Naive thymus-derived CD4-positive, alpha-beta T cell (primary cell): ENCODE measurements at regions not wholly inside any gene's neighbourhood (a gene's known extent, or its start where the extent isn't known, plus 50 kb on each side); places are given as distances from the start of the nearest gene placed in this dataset.
A peak's percentile ranks its signal among the peaks of the same experiment; 100 is the strongest.
"Not testable (repeated sequence)": the region's sequence is repeated elsewhere in the genome, so short reads cannot be mapped to it uniquely, and the experiment has no call there.

Experiments
- ATAC-seq: fragments of 150-1000 bp; cut with Tn5 transposase; 2 replicates; pipeline ENCODE4 v1.10.0; 2021; ENCODE audit warnings: mild to moderate bottlenecking, moderate library complexity
- CTCF ChIA-PET: fragments of 350-600 bp; sonication (Branson Sonifier 250); formaldehyde crosslinking; loops from one replicate; lab custom pipeline; 2021; ENCODE audit warnings: antibody characterized with exemption; lab: Charles Lee
- POLR2A ChIA-PET: fragments of 350-600 bp; sonication (Branson Sonifier 250); formaldehyde crosslinking; loops from one replicate; lab custom pipeline; 2021; ENCODE audit warnings: antibody characterized with exemption, inconsistent platforms; lab: Charles Lee
- DNase-seq, 9 donors: peaks; one replicate each; pipeline versions ENCODE4 v3.0.0 to v3.0.0-alpha.2; 2020 to 2022; ENCODE audit warnings: mixed read lengths in 1 of 9
- H3K27ac ChIP-seq: one replicate; pipeline ENCODE4 v1.7.0; 2013; ENCODE audit warnings: mild to moderate bottlenecking, low read depth, low read length, moderate library complexity
- H3K27me3 ChIP-seq, 2 donors: one replicate each; pipeline ENCODE4 v1.7.0; 2013; ENCODE audit warnings: low read length in 2 of 2, mild to moderate bottlenecking in 2 of 2, moderate library complexity in 2 of 2; ENCODE audit not compliant: control insufficient read depth in 2 of 2, insufficient read depth in 2 of 2
- H3K36me3 ChIP-seq, 3 experiments: 1 replicate in 2 of 3; 2 replicates in 1 of 3; pipeline ENCODE4 v1.7.0; 2013; ENCODE audit warnings: low read length in 3 of 3, mild to moderate bottlenecking in 3 of 3, moderate library complexity in 1 of 3; ENCODE audit not compliant: insufficient read depth in 3 of 3, control insufficient read depth in 2 of 3
- H3K4me1 ChIP-seq, 2 donors: one replicate each; pipeline ENCODE4 v1.7.0; 2013; ENCODE audit warnings: low read length in 2 of 2, mild to moderate bottlenecking in 2 of 2, moderate library complexity in 1 of 2; ENCODE audit not compliant: control insufficient read depth in 2 of 2, insufficient read depth in 2 of 2
- H3K4me3 ChIP-seq: 2 replicates; pipeline ENCODE4 v1.7.0; 2013; ENCODE audit warnings: mild to moderate bottlenecking, low read length
- H3K9me3 ChIP-seq, 3 experiments: 1 replicate in 2 of 3; 2 replicates in 1 of 3; pipeline ENCODE4 v1.7.0; 2013; ENCODE audit warnings: low read length in 3 of 3; ENCODE audit not compliant: control insufficient read depth in 2 of 3
- H3K27ac Mint-ChIP-seq, 9 donors: one replicate each; pipeline ENCODE4 v1.8.0; 2020 to 2022; ENCODE audit warnings: mixed read lengths in 9 of 9, mild to moderate bottlenecking in 8 of 9, moderate library complexity in 5 of 9, inconsistent platforms in 2 of 9
- H3K27me3 Mint-ChIP-seq, 5 donors: one replicate each; pipeline ENCODE4 v1.8.0; 2021 to 2022; ENCODE audit warnings: mixed read lengths in 5 of 5, mild to moderate bottlenecking in 1 of 5
- H3K36me3 Mint-ChIP-seq, 5 donors: one replicate each; pipeline ENCODE4 v1.8.0; 2020 to 2022; ENCODE audit warnings: mixed read lengths in 5 of 5, mild to moderate bottlenecking in 3 of 5, inconsistent platforms in 1 of 5
- H3K4me1 Mint-ChIP-seq, 7 donors: one replicate each; pipeline ENCODE4 v1.8.0; 2020 to 2022; ENCODE audit warnings: mixed read lengths in 7 of 7, mild to moderate bottlenecking in 3 of 7, inconsistent platforms in 1 of 7
- H3K4me3 Mint-ChIP-seq, 10 donors: one replicate each; pipeline ENCODE4 v1.8.0; 2020 to 2022; ENCODE audit warnings: mild to moderate bottlenecking in 10 of 10, mixed read lengths in 10 of 10, moderate library complexity in 6 of 10, inconsistent platforms in 2 of 10
- H3K9me3 Mint-ChIP-seq, 11 donors: one replicate each; pipeline ENCODE4 v1.8.0; 2020 to 2022; ENCODE audit warnings: mixed read lengths in 11 of 11, mild to moderate bottlenecking in 4 of 11, inconsistent platforms in 1 of 11, moderate library complexity in 1 of 11
- intact Hi-C, 2 donors: fragments of 100-400 bp; cut with micrococcal nuclease; formaldehyde crosslinking; loops; one replicate each; pipeline ENCODE4 v1.15.1; 2023

DNA sequence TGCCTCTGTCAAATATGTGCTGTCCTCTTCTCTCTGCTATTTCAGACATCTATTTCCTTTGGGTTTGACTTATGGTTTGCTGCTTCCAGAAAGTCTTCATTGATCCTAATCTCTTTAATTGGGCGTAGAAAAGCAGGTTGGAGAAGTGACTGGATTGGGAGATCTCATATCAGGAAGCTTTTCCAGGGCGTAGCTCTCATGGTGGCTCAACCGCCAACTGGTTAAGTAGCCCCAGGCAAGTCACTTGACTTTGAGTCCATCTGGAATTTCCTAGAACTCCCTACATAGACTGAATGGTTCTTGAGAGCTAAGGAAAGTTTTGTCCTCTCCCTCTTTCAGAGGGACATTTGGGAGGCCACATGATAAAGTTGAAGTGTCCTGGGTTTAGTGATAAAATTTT is 192.3 kb upstream of the GLRA1 start:
- Histone ChIP-seq H3K27ac (no peak overlapping the region), H3K27me3 (no peaks in the 10 kb centered on the region), H3K9me3 (no peaks in the 10 kb centered on the region), H3K4me3 (no peak overlapping the region), H3K36me3 (no peaks in the 10 kb centered on the region), H3K4me1 (no peaks in the 10 kb centered on the region)
- peaks cover 0 to 11% (median 0%) of the 10 kb centered on the region in 11 donors for H3K9me3 Mint-ChIP-seq
- DNase-seq (no peak), ATAC-seq (no peak)
- H3K4me1 Mint-ChIP-seq, result peaks cover 0 to 3% (median 0%) of the 10 kb centered on the region in 7 donors
- ChIA-PET CTCF (no interaction called here), POLR2A (no interaction called here)
- intact Hi-C loops, result no loop called here
- no peak overlapping the region for H3K27ac Mint-ChIP-seq
- H3K27me3 Mint-ChIP-seq, result peaks cover 0 to 5% (median 0%) of the 10 kb centered on the region in 5 donors
- H3K36me3 Mint-ChIP-seq, result no peaks in the 10 kb centered on the region
- no peak overlapping the region for H3K4me3 Mint-ChIP-seq

GRCh38 chr5:152113401-152113800 is 188.8 kb upstream of the GLRA1 start:
- ChIA-PET CTCF (no interaction called here), POLR2A (no interaction called here)
- Histone ChIP-seq H3K27ac (no peak overlapping the region), H3K9me3 (no peaks in the 10 kb centered on the region), H3K4me3 (no peak overlapping the region), H3K4me1 (no peaks in the 10 kb centered on the region), H3K36me3 (no peaks in the 10 kb centered on the region), H3K27me3 (no peaks in the 10 kb centered on the region)
- no peak overlapping the region for H3K27ac Mint-ChIP-seq
- no peak overlapping the region for H3K4me3 Mint-ChIP-seq
- peaks cover 0 to 3% (median 0%) of the 10 kb centered on the region in 7 donors for H3K4me1 Mint-ChIP-seq
- peaks cover 0 to 4% (median 0%) of the 10 kb centered on the region in 5 donors for H3K36me3 Mint-ChIP-seq
- intact Hi-C loops, result no loop called here
- peaks cover 0 to 11% (median 0%) of the 10 kb centered on the region in 11 donors for H3K9me3 Mint-ChIP-seq
- H3K27me3 Mint-ChIP-seq, result peaks cover 0 to 2% (median 0%) of the 10 kb centered on the region in 5 donors
- ATAC-seq, result peak; percentile 87
- DNase-seq, result no peak

GRCh38 chr5:152107220-152107619 is 182.6 kb upstream of the GLRA1 start:
- POLR2A ChIA-PET, result no interaction called here
- Histone ChIP-seq H3K27me3 (no peaks in the 10 kb centered on the region), H3K9me3 (no peaks in the 10 kb centered on the region), H3K27ac (no peak overlapping the region), H3K36me3 (no peaks in the 10 kb centered on the region), H3K4me3 (no peak overlapping the region), H3K4me1 (no peaks in the 10 kb centered on the region)
- Mint-ChIP-seq H3K4me1 (no peaks in the 10 kb centered on the region), H3K36me3 (peaks cover 0 to 4% (median 0%) of the 10 kb centered on the region in 5 donors), H3K27me3 (peaks cover 0 to 3% (median 0%) of the 10 kb centered on the region in 5 donors), H3K4me3 (no peak overlapping the region), H3K27ac (no peak overlapping the region), H3K9me3 (peaks cover 0 to 14% (median 3%) of the 10 kb centered on the region in 11 donors)
- intact Hi-C loops, result no loop called here
- no peak for ATAC-seq
- DNase-seq, result no peak
- CTCF ChIA-PET, result no interaction called here

GRCh38 chr5:152106571-152106970 is 181.9 kb upstream of the GLRA1 start:
- Histone ChIP-seq H3K27me3 (no peaks in the 10 kb centered on the region), H3K4me1 (no peaks in the 10 kb centered on the region), H3K4me3 (no peak overlapping the region), H3K27ac (no peak overlapping the region), H3K36me3 (no peaks in the 10 kb centered on the region), H3K9me3 (no peaks in the 10 kb centered on the region)
- Mint-ChIP-seq H3K4me1 (no peaks in the 10 kb centered on the region), H3K27ac (no peak overlapping the region), H3K36me3 (peaks cover 0 to 4% (median 0%) of the 10 kb centered on the region in 5 donors), H3K4me3 (no peak overlapping the region), H3K9me3 (peaks cover 0 to 14% (median 3%) of the 10 kb centered on the region in 11 donors), H3K27me3 (peaks cover 0 to 3% (median 0%) of the 10 kb centered on the region in 5 donors)
- ATAC-seq, result no peak
- ChIA-PET POLR2A (no interaction called here), CTCF (no interaction called here)
- no peak for DNase-seq
- intact Hi-C loops, result no loop called here

GRCh38 chr5:152105085-152105484 is 180.4 kb upstream of the GLRA1 start:
- Mint-ChIP-seq H3K9me3 (peaks cover 0 to 14% (median 3%) of the 10 kb centered on the region in 11 donors), H3K27ac (no peak overlapping the region), H3K27me3 (peaks cover 0 to 3% (median 0%) of the 10 kb centered on the region in 5 donors), H3K4me3 (no peak overlapping the region), H3K4me1 (no peaks in the 10 kb centered on the region), H3K36me3 (peaks cover 0 to 4% (median 0%) of the 10 kb centered on the region in 5 donors)
- Histone ChIP-seq H3K9me3 (no peaks in the 10 kb centered on the region), H3K27ac (no peak overlapping the region), H3K4me1 (no peaks in the 10 kb centered on the region), H3K36me3 (no peaks in the 10 kb centered on the region), H3K4me3 (no peak overlapping the region), H3K27me3 (no peaks in the 10 kb centered on the region)
- DNase-seq, result no peak
- POLR2A ChIA-PET, result no interaction called here
- ATAC-seq, result no peak
- intact Hi-C loops, result no loop called here
- CTCF ChIA-PET, result no interaction called here

GRCh38 chr5:152104211-152104610 is 179.6 kb upstream of the GLRA1 start:
- Mint-ChIP-seq H3K36me3 (peaks cover 0 to 4% (median 0%) of the 10 kb centered on the region in 5 donors), H3K27me3 (peaks cover 0 to 3% (median 0%) of the 10 kb centered on the region in 5 donors), H3K4me1 (no peaks in the 10 kb centered on the region), H3K9me3 (peaks cover 0 to 14% (median 3%) of the 10 kb centered on the region in 11 donors), H3K4me3 (no peak overlapping the region), H3K27ac (no peak overlapping the region)
- ATAC-seq, result no peak
- CTCF ChIA-PET, result no interaction called here
- no peaks in the 10 kb centered on the region for H3K4me1 ChIP-seq
- DNase-seq, result no peak
- no peaks in the 10 kb centered on the region for H3K36me3 ChIP-seq
- no peaks in the 10 kb centered on the region for H3K9me3 ChIP-seq
- POLR2A ChIA-PET, result no interaction called here
- no peak overlapping the region for H3K27ac ChIP-seq
- H3K4me3 ChIP-seq, result no peak overlapping the region
- intact Hi-C loops, result no loop called here
- no peaks in the 10 kb centered on the region for H3K27me3 ChIP-seq

DNA sequence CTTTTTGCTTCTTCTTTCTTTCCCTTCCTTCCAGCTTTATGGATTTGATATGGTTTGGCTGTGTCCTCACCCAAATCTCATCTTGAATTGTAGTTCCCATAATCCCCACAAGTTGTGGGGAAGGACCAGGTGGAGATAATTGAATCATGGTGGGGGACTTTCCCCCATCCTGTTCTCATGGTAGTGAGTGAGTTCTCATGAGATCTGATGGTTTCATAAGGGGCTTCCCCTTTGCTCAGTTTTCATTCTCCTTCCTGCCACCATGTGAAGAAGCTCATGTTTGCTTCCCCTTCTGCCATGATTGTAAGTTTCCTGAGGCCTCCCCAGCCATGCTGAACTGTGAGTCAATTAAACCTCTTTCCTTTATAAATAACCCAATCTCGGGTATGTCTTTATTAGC is 178.3 kb upstream of the GLRA1 start:
- intact Hi-C loops, H3K4me3 ChIP-seq, ATAC-seq, CTCF ChIA-PET, H3K27me3 ChIP-seq, H3K4me3 Mint-ChIP-seq, DNase-seq, H3K36me3 Mint-ChIP-seq, H3K27ac Mint-ChIP-seq, H3K4me1 Mint-ChIP-seq, H3K9me3 ChIP-seq, H3K27me3 Mint-ChIP-seq, H3K27ac ChIP-seq, POLR2A ChIA-PET, H3K36me3 ChIP-seq, H3K4me1 ChIP-seq: not testable (repeated sequence)
- peaks cover 0 to 14% (median 2%) of the 10 kb centered on the region in 11 donors for H3K9me3 Mint-ChIP-seq
